ENCODE measurements at regions not wholly inside any gene's neighbourhood (a gene's known extent, or its start where the extent isn't known, plus 50 kb on each side); places are given as distances from the start of the nearest gene placed in this dataset.

GRCh38 chr6:166017032-166017635 lies 150.5 kb downstream of the TBXT start:
- TF ChIP-seq CTCF (IDR thresholded peaks at IDR 0.05; ENCODE audit: low read depth, low read length) = no peak
- no peak overlapping the region for H3K4me3 ChIP-seq (ENCODE audit: low read depth, low read length)

GRCh38 chr6:166014966-166015365 lies 152.7 kb downstream of the TBXT start:
- no peak overlapping the region for H3K4me3 ChIP-seq (ENCODE audit: low read depth, low read length)
- TF ChIP-seq CTCF (IDR thresholded peaks at IDR 0.05; ENCODE audit: low read depth, low read length) = no peak

- H3K4me3 ChIP-seq (ENCODE audit: low read depth, low read length) = no peak overlapping the region
- no peak for TF ChIP-seq CTCF (IDR thresholded peaks at IDR 0.05; ENCODE audit: low read depth, low read length)
Measured at GRCh38 chr6:166010136-166010960, 157.3 kb downstream of the TBXT start.

GRCh38 chr6:166009385-166010031 lies 158.1 kb downstream of the TBXT start:
- no peak for TF ChIP-seq CTCF (IDR thresholded peaks at IDR 0.05; ENCODE audit: low read depth, low read length)

GRCh38 chr6:166008441-166009369 lies 158.9 kb downstream of the TBXT start:
- H3K4me3 ChIP-seq (ENCODE audit: low read depth, low read length) = peak overlapping the region; percentile 53
- no peak for TF ChIP-seq CTCF (IDR thresholded peaks at IDR 0.05; ENCODE audit: low read depth, low read length)

More at GRCh38 chr6:166009385-166010031, 158.1 kb downstream of the TBXT start:
- H3K4me3 ChIP-seq (ENCODE audit: low read depth, low read length) = peak overlapping the region; percentile 53; the same call in 1 of the 2 replicates

GRCh38 chr6:166007349-166008263 lies 160.0 kb downstream of the TBXT start:
- TF ChIP-seq CTCF (IDR thresholded peaks at IDR 0.05; ENCODE audit: low read depth, low read length) = no peak
- H3K4me3 ChIP-seq (ENCODE audit: low read depth, low read length) = no peak overlapping the region

Data from WI38 (cell line).